Mesenchymal stem cell (in vitro differentiated cells and primary cell): ENCODE measurements at regions not wholly inside any gene's neighbourhood (a gene's known extent, or its start where the extent isn't known, plus 50 kb on each side); places are given as distances from the start of the nearest gene placed in this dataset.

ENCODE experiments used
- DNase-seq: peaks from one replicate; pipeline ENCODE4 v3.0.0-alpha.2; 2013
- H2AFZ ChIP-seq: one replicate; pipeline ENCODE4 v1.6.1; 2013; ENCODE audit warnings: low read depth, mild to moderate bottlenecking, control low read depth, inconsistent platforms, low read length, moderate library complexity
- H2AK5ac ChIP-seq: 2 replicates; pipeline ENCODE4 v1.6.1; 2013; ENCODE audit warnings: low read length, moderate library complexity, mild to moderate bottlenecking, inconsistent platforms; ENCODE audit not compliant: severe bottlenecking
- H2BK120ac ChIP-seq: one replicate; pipeline ENCODE4 v1.6.1; 2013; ENCODE audit warnings: low read depth, mild to moderate bottlenecking, inconsistent platforms, low read length, moderate library complexity
- H2BK12ac ChIP-seq, 2 experiments: one replicate each; pipeline ENCODE4 v1.6.1; 2013; ENCODE audit warnings: inconsistent platforms in 2 of 2, low read length in 2 of 2, mild to moderate bottlenecking in 2 of 2, moderate library complexity in 2 of 2, control low read depth in 1 of 2
- H2BK15ac ChIP-seq: one replicate; pipeline ENCODE4 v1.6.1; 2013; ENCODE audit warnings: mild to moderate bottlenecking, low read depth, inconsistent platforms; ENCODE audit not compliant: poor library complexity, severe bottlenecking
- H2BK5ac ChIP-seq: 2 replicates; pipeline ENCODE4 v1.6.1; 2013; ENCODE audit warnings: low read depth, mild to moderate bottlenecking, low read length, control low read depth, inconsistent platforms; ENCODE audit not compliant: poor library complexity, severe bottlenecking
- H3K14ac ChIP-seq, 2 experiments: one replicate each; pipeline ENCODE4 v1.6.1; 2013; ENCODE audit warnings: inconsistent platforms in 2 of 2, low read length in 2 of 2, control low read depth in 1 of 2, mild to moderate bottlenecking in 1 of 2, moderate library complexity in 1 of 2
- H3K18ac ChIP-seq, 2 experiments: one replicate each; pipeline ENCODE4 v1.6.1; 2013; ENCODE audit warnings: inconsistent platforms in 2 of 2, low read length in 2 of 2, control low read depth in 1 of 2, low read depth in 1 of 2, mild to moderate bottlenecking in 1 of 2
- H3K23ac ChIP-seq, 2 experiments: one replicate each; pipeline ENCODE4 v1.6.1; 2013; ENCODE audit warnings: inconsistent platforms in 2 of 2, low read length in 2 of 2, mild to moderate bottlenecking in 2 of 2, moderate library complexity in 2 of 2, control low read depth in 1 of 2
- H3K27ac ChIP-seq: 2 replicates; pipeline ENCODE4 v1.5.1; 2013; ENCODE audit warnings: mild to moderate bottlenecking, moderate library complexity, low read length, control low read depth, inconsistent platforms; ENCODE audit not compliant: poor library complexity, severe bottlenecking
- H3K27me3 ChIP-seq, 2 experiments: 2 replicates each; pipeline versions ENCODE4 v1.6.1 to v1.7.0; 2013; ENCODE audit warnings: low read length in 2 of 2, mild to moderate bottlenecking in 2 of 2, moderate library complexity in 2 of 2, control low read depth in 1 of 2, inconsistent platforms in 1 of 2; ENCODE audit not compliant: control insufficient read depth in 1 of 2, insufficient read depth in 1 of 2
- H3K36me3 ChIP-seq, 2 experiments: 2 replicates each; pipeline versions ENCODE4 v1.6.1 to v1.7.0; 2013; ENCODE audit warnings: low read length in 2 of 2, control low read depth in 1 of 2, inconsistent platforms in 1 of 2, low read depth in 1 of 2, mild to moderate bottlenecking in 1 of 2; ENCODE audit not compliant: insufficient read depth in 2 of 2, control insufficient read depth in 1 of 2
- H3K4ac ChIP-seq, 2 experiments: one replicate each; pipeline ENCODE4 v1.6.1; 2013; ENCODE audit warnings: inconsistent platforms in 2 of 2, low read length in 2 of 2, mild to moderate bottlenecking in 2 of 2, moderate library complexity in 2 of 2, control low read depth in 1 of 2, low read depth in 1 of 2
- H3K4me1 ChIP-seq: 2 replicates; pipeline ENCODE4 v1.6.1; 2013; ENCODE audit warnings: low read depth, low read length, control low read depth; ENCODE audit not compliant: control insufficient read depth, insufficient read depth
- H3K4me2 ChIP-seq: 2 replicates; pipeline ENCODE4 v1.6.1; 2013; ENCODE audit warnings: low read length, mild to moderate bottlenecking, inconsistent platforms; ENCODE audit not compliant: poor library complexity, severe bottlenecking
- H3K4me3 ChIP-seq, 2 experiments: 2 replicates each; pipeline versions ENCODE4 v1.5.1 to v1.7.0; 2013; ENCODE audit warnings: low read length in 2 of 2, mild to moderate bottlenecking in 2 of 2, control low read depth in 1 of 2, low read depth in 1 of 2; ENCODE audit not compliant: insufficient read depth in 1 of 2
- H3K79me1 ChIP-seq: replicated peaks from 2 replicates; pipeline ENCODE4 v1.6.1; 2013; ENCODE audit warnings: mild to moderate bottlenecking, control low read depth, low read length, inconsistent platforms; ENCODE audit not compliant: poor library complexity, severe bottlenecking
- H3K9ac ChIP-seq: 2 replicates; pipeline ENCODE4 v1.7.0; 2013; ENCODE audit warnings: mild to moderate bottlenecking, low read length, moderate library complexity
- H3K9me3 ChIP-seq: 2 replicates; pipeline ENCODE4 v1.7.0; 2013; ENCODE audit warnings: mild to moderate bottlenecking, low read length; ENCODE audit not compliant: control insufficient read depth
- H4K8ac ChIP-seq: one replicate; pipeline ENCODE4 v1.6.1; 2013; ENCODE audit warnings: inconsistent platforms, mild to moderate bottlenecking, low read length, moderate library complexity
- H4K91ac ChIP-seq: one replicate; pipeline ENCODE4 v1.6.1; 2013; ENCODE audit warnings: mild to moderate bottlenecking, low read length, inconsistent platforms
- WGBS: methylation state at CpG from one replicate; pipeline ENCODE4 v1.1.7; 2013; ENCODE audit warnings: mixed read lengths; 5-methylcytosine and 5-hydroxymethylcytosine counted together

DNA sequence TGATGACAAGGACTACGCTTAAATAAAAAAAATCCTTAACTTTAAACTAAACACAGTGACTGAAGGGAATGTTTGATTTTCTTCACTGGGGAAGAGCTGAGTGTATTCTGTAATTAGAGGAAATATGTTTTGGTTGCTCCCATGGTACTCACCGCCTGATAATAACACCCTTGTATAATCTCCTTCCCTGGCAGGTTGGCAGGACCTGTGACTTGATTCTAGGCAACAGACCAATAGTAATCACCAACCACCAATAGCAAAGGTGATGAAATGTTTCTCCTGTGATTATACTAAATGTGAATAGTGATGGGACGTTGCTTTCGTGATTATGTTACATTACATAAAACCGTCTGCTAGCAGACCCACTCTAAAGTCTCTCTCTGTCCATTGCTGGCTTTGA, 536.8 kb upstream of the CPEB2 start:
- H3K23ac ChIP-seq, result no peak overlapping the region
- DNase-seq, result no peak
- H2AK5ac ChIP-seq, result no peak overlapping the region
- no peak overlapping the region for H3K4me3 ChIP-seq
- H3K18ac ChIP-seq, result no peak overlapping the region
- H3K79me1 ChIP-seq, result no peaks in the 10 kb centered on the region
- no peaks in the 10 kb centered on the region for H3K9me3 ChIP-seq
- H3K4ac ChIP-seq, result no peak overlapping the region
- no peak overlapping the region for H2BK12ac ChIP-seq
- WGBS, result 98% methylated on average over 4 of the region's 5 CpGs
- no peak overlapping the region for H2BK120ac ChIP-seq
- H3K36me3 ChIP-seq, result no peaks in the 10 kb centered on the region
- no peak overlapping the region for H2AFZ ChIP-seq
- no peak overlapping the region for H3K14ac ChIP-seq
- no peaks in the 10 kb centered on the region for H3K27me3 ChIP-seq
- no peak overlapping the region for H2BK5ac ChIP-seq
- H3K9ac ChIP-seq, result no peak overlapping the region
- no peak overlapping the region for H3K4me2 ChIP-seq
- no peak overlapping the region for H3K27ac ChIP-seq
- no peak overlapping the region for H4K8ac ChIP-seq
- no peak overlapping the region for H4K91ac ChIP-seq
- H3K4me1 ChIP-seq, result no peaks in the 10 kb centered on the region
- no peak overlapping the region for H2BK15ac ChIP-seq

DNA sequence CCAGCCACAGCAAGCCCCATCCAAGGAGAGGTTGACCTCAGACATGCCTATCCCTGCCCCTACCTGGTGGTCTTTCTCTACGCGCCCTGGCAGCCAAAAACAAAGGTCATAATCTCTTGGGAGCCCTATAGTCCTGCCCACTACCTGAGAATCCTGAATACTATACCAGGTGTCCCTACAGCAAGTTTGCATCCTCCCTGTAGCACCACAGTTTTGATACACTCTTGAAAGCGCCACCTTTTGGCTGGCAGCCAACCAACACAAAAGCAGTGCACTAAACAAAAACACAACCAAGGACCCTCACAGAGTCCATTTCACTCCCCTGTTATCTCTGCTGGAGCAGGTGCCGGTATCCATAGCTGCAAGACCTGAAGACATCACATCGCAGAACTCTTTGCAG, 523.8 kb upstream of the CPEB2 start:
- no peak overlapping the region for H3K4ac ChIP-seq
- H3K9me3 ChIP-seq, result peaks cover 7% of the 10 kb centered on the region
- H2BK15ac ChIP-seq, result no peak overlapping the region

DNA sequence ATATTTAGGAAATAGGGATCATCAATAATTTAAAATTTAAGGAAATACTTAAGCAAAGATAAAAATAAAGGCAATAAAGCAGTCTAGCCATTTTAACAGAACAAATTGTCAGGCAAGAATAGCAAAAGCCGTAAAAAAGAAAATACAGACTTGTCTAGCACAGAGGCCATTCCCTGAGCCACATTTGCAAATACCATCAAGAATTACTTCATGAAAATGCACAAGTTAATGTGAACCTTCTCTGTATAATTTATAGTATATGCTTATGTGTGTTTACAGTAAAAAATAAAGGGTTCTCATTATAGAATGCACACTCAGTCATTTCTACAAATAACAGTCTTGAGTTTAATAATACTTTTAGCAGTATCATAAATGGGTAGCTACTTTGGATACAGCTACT, 505.9 kb upstream of the CPEB2 start:
- no peak overlapping the region for H2AFZ ChIP-seq
- H2AK5ac ChIP-seq, result no peak overlapping the region
- no peak overlapping the region for H2BK12ac ChIP-seq
- no peaks in the 10 kb centered on the region for H3K27me3 ChIP-seq
- H3K4me2 ChIP-seq, result no peak overlapping the region
- H3K79me1 ChIP-seq, result no peaks in the 10 kb centered on the region
- H4K8ac ChIP-seq, result no peak overlapping the region
- H3K4me1 ChIP-seq, result no peaks in the 10 kb centered on the region
- no peak overlapping the region for H3K4me3 ChIP-seq
- no peak overlapping the region for H3K14ac ChIP-seq
- no peak overlapping the region for H2BK5ac ChIP-seq
- no peak overlapping the region for H3K18ac ChIP-seq
- no peak overlapping the region for H3K4ac ChIP-seq
- no peaks in the 10 kb centered on the region for H3K9me3 ChIP-seq
- 90% methylated on average over 1 of the region's 1 CpG for WGBS
- H3K36me3 ChIP-seq, result no peaks in the 10 kb centered on the region
- no peak overlapping the region for H3K9ac ChIP-seq
- H4K91ac ChIP-seq, result no peak overlapping the region
- H2BK15ac ChIP-seq, result no peak overlapping the region
- H3K27ac ChIP-seq, result no peak overlapping the region
- H3K23ac ChIP-seq, result no peak overlapping the region
- no peak overlapping the region for H2BK120ac ChIP-seq
- no peak for DNase-seq

More for the DNA sequence above, 523.8 kb upstream of the CPEB2 start:
- H3K23ac ChIP-seq, result no peak overlapping the region
- H2BK12ac ChIP-seq, result no peak overlapping the region
- 92% methylated on average over 5 of the region's 5 CpGs for WGBS
- peaks cover 3% of the 10 kb centered on the region for H3K4me1 ChIP-seq
- no peak overlapping the region for H4K91ac ChIP-seq
- H3K36me3 ChIP-seq, result no peaks in the 10 kb centered on the region
- H2BK120ac ChIP-seq, result no peak overlapping the region
- no peak overlapping the region for H3K4me3 ChIP-seq
- H3K18ac ChIP-seq, result no peak overlapping the region
- DNase-seq, result no peak
- no peak overlapping the region for H2BK5ac ChIP-seq
- no peaks in the 10 kb centered on the region for H3K79me1 ChIP-seq
- H3K4me2 ChIP-seq, result no peak overlapping the region
- no peak overlapping the region for H2AK5ac ChIP-seq
- no peak overlapping the region for H4K8ac ChIP-seq
- no peak overlapping the region for H3K14ac ChIP-seq
- H3K27ac ChIP-seq, result no peak overlapping the region
- no peaks in the 10 kb centered on the region for H3K27me3 ChIP-seq
- H3K9ac ChIP-seq, result no peak overlapping the region
- no peak overlapping the region for H2AFZ ChIP-seq

DNA sequence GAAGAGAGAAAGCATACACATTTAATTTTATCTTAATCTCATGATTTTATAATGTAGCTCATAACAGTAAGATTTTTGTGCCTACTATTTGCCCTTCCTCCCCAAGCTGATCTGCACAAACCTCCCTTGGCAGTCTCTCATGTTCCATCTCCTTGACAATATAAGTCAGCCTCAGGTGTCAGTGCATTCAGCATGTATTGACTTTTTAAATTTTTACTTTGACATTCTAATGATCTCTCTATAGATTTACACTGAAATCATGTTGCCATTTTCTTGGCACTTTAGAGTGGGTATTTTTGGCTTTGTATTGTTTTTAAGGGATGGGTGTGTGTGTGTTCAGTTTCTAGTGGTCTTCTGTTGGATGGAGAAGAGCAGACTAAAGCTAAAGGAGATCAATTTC, 505.3 kb upstream of the CPEB2 start:
- H3K4me1 ChIP-seq, result no peaks in the 10 kb centered on the region
- H4K8ac ChIP-seq, result no peak overlapping the region
- no peak overlapping the region for H2BK12ac ChIP-seq
- H2AK5ac ChIP-seq, result no peak overlapping the region
- H2AFZ ChIP-seq, result no peak overlapping the region
- no peak overlapping the region for H3K4ac ChIP-seq
- H3K9me3 ChIP-seq, result no peaks in the 10 kb centered on the region
- no peak overlapping the region for H3K18ac ChIP-seq
- DNase-seq, result no peak
- H3K27ac ChIP-seq, result no peak overlapping the region
- no peak overlapping the region for H3K4me2 ChIP-seq
- H3K79me1 ChIP-seq, result no peaks in the 10 kb centered on the region
- no peak overlapping the region for H3K23ac ChIP-seq
- H3K4me3 ChIP-seq, result no peak overlapping the region
- H2BK15ac ChIP-seq, result no peak overlapping the region
- H3K14ac ChIP-seq, result no peak overlapping the region
- no peak overlapping the region for H2BK120ac ChIP-seq
- H4K91ac ChIP-seq, result no peak overlapping the region
- H3K27me3 ChIP-seq, result no peaks in the 10 kb centered on the region
- H2BK5ac ChIP-seq, result no peak overlapping the region
- no peaks in the 10 kb centered on the region for H3K36me3 ChIP-seq
- no peak overlapping the region for H3K9ac ChIP-seq
